ENCODE measurements at regions not wholly inside any gene's neighbourhood (a gene's known extent, or its start where the extent isn't known, plus 50 kb on each side); places are given as distances from the start of the nearest gene placed in this dataset.
"Not testable (repeated sequence)": the region's sequence is repeated elsewhere in the genome, so short reads cannot be mapped to it uniquely, and the experiment has no call there.

DNA sequence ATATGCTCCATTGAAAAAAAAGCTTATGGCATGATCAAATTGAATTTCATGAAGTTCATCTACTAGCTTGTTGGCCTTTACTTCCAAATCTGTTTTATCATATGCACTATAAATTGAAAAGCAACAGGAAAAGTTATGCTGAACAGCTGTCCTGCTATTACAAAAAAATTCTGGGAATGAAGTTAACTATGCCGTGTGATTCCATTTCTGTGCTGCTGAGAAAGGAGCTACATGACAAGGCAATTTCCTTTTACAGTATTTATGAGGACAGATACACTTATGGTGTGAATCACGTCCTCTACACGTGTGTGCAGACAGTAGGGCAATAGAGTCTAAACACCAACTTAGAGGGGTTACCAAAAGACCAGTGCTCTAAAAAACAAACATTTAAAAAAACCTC lies 426.5 kb upstream of the AKR1E2 start:
- H3K27me3 Mint-ChIP-seq = no peaks in the 10 kb centered on the region
- H3K9me3 Mint-ChIP-seq = no peaks in the 10 kb centered on the region
- no peaks in the 10 kb centered on the region for H3K36me3 Mint-ChIP-seq (ENCODE audit: low read depth)
- H3K4me3 Mint-ChIP-seq = no peak overlapping the region
- no peaks in the 10 kb centered on the region for H3K4me1 Mint-ChIP-seq
- H3K27ac Mint-ChIP-seq = no peak overlapping the region
- no peak for ATAC-seq (replicated peaks)

- Mint-ChIP-seq H3K27me3 (no peaks in the 10 kb centered on the region), H3K4me1 (no peaks in the 10 kb centered on the region), H3K27ac (no peak overlapping the region), H3K4me3 (no peak overlapping the region), H3K36me3 (ENCODE audit: low read depth) (no peaks in the 10 kb centered on the region), H3K9me3 (no peaks in the 10 kb centered on the region)
- no peak for ATAC-seq (replicated peaks)
Measured at GRCh38 chr10:4398602-4399001, 427.4 kb upstream of the AKR1E2 start.

GRCh38 chr10:4397337-4397736 lies 428.7 kb upstream of the AKR1E2 start:
- H3K4me3 Mint-ChIP-seq = no peak overlapping the region
- no peaks in the 10 kb centered on the region for H3K27me3 Mint-ChIP-seq
- no peaks in the 10 kb centered on the region for H3K4me1 Mint-ChIP-seq
- no peak for ATAC-seq (replicated peaks)
- no peak overlapping the region for H3K27ac Mint-ChIP-seq
- no peaks in the 10 kb centered on the region for H3K36me3 Mint-ChIP-seq (ENCODE audit: low read depth)
- no peaks in the 10 kb centered on the region for H3K9me3 Mint-ChIP-seq

DNA sequence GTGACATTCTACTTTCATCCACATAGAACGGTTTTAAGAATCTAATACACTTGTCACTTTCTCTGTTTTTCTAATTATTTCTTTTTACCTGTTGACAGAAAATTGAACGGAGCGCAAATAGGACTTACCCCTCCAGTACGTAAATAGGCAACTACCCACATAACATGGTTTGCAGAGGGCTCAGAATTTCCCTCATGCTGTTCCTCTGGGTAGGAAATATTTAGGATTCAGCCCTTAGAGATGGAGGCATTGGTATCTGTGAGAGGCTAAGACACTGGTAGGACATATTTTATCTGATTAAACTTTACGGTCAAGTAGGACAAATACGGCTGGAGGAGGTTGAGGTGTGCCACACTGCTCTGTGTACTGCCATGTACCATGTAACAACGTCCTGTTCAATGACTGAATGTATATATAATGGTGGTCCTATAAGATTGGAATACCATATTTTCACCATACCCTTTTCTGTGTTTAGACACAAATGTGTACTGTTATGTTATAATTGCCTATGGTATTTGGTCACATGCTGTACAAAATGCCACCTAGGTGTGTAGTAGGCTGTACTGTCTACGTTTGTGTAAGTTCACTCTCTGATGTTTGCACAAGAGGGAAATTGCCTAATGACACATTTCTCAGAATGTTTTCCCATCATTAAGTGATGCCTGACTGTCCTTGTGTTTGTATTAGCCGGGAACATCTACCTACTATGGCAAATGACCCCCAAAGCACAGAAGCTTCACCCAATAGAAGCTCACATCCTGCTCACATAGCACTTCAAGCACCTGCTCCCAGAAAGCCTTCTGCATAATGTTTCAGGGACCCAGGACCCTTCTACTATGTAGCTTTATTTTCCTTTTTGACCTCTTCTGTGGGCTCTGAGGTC lies 429.4 kb upstream of the AKR1E2 start:
- ATAC-seq (replicated peaks) = no peak

DNA sequence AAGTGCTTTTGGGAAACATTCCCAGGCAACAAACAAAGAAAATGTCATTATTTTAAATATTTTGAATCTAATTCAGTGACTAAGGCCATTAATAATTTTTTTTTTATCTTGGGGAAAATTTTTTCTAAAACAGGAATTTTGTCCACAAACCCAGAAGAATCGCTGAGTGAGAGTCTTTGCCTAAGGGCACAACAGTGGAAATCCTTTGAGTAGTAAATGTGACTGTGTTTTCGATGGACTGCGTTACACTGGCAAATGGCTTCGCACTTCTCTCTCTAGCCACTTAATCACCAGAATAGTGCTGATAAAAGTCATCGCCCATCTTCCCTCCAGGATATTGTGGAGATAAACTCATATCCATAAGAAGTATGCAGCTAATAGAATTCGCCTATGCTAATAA lies 430.3 kb upstream of the AKR1E2 start:
- no peak overlapping the region for H3K4me3 Mint-ChIP-seq
- no peak overlapping the region for H3K27ac Mint-ChIP-seq
- H3K4me1 Mint-ChIP-seq = no peaks in the 10 kb centered on the region
- no peaks in the 10 kb centered on the region for H3K9me3 Mint-ChIP-seq
- H3K36me3 Mint-ChIP-seq (ENCODE audit: low read depth) = no peaks in the 10 kb centered on the region
- no peak for ATAC-seq (replicated peaks)
- H3K27me3 Mint-ChIP-seq = no peaks in the 10 kb centered on the region

More for the DNA sequence above, 429.4 kb upstream of the AKR1E2 start:
- no peaks in the 10 kb centered on the region for H3K27me3 Mint-ChIP-seq
- H3K27ac Mint-ChIP-seq = no peak overlapping the region
- H3K9me3 Mint-ChIP-seq = no peaks in the 10 kb centered on the region
- no peaks in the 10 kb centered on the region for H3K36me3 Mint-ChIP-seq (ENCODE audit: low read depth)
- H3K4me3 Mint-ChIP-seq = no peak overlapping the region
- no peaks in the 10 kb centered on the region for H3K4me1 Mint-ChIP-seq

DNA sequence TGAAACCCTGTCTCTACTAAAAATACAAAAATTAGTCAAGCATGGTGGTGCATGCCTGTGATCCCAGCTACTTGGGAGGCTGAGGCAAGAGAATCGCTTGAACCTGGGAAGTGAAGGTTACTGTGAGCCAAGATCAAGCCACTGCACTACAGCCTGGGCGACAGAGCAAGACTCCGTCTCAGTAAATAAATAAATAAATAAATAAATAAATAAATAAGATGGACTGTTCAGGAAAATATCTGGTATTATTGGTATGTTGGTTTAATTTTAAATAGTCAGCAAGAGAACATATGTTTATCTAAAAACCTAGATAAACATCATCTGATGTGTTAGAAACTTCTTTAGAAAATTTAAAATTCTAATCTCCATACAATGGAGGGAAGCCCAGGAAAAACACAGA lies 431.6 kb upstream of the AKR1E2 start:
- not testable (repeated sequence) for H3K27me3 Mint-ChIP-seq; ATAC-seq (replicated peaks); H3K4me1 Mint-ChIP-seq; H3K27ac Mint-ChIP-seq; H3K9me3 Mint-ChIP-seq; H3K36me3 Mint-ChIP-seq (ENCODE audit: low read depth); H3K4me3 Mint-ChIP-seq

DNA sequence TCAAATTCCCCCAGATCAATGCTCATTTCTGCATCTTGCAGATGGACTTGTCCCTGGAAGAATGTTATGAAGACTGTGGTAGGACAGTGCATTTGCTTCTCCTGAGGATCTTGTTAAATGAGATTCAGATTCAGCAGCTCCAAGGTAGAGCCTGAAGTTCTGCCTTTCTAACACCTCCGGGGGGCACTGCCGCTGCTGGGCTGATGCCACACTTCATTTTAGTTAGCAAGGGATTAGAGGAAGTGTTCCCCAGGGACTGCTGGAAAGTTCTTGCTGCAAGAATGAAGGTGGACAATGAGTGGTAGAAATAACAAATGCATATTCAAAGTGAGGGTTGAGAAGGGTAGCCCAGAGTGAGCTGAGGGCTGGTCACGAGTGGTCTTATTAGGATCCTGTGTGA lies 434.3 kb upstream of the AKR1E2 start:
- no peak for ATAC-seq (replicated peaks)
- H3K36me3 Mint-ChIP-seq (ENCODE audit: low read depth) = no peaks in the 10 kb centered on the region
- no peaks in the 10 kb centered on the region for H3K4me1 Mint-ChIP-seq
- no peak overlapping the region for H3K27ac Mint-ChIP-seq
- H3K27me3 Mint-ChIP-seq = no peaks in the 10 kb centered on the region
- no peaks in the 10 kb centered on the region for H3K9me3 Mint-ChIP-seq
- H3K4me3 Mint-ChIP-seq = no peak overlapping the region

GRCh38 chr10:4390219-4390618 lies 435.8 kb upstream of the AKR1E2 start:
- Mint-ChIP-seq H3K4me3 (no peak overlapping the region), H3K27ac (no peak overlapping the region), H3K9me3 (no peaks in the 10 kb centered on the region), H3K27me3 (no peaks in the 10 kb centered on the region), H3K36me3 (ENCODE audit: low read depth) (no peaks in the 10 kb centered on the region), H3K4me1 (no peaks in the 10 kb centered on the region)
- no peak for ATAC-seq (replicated peaks)

DNA sequence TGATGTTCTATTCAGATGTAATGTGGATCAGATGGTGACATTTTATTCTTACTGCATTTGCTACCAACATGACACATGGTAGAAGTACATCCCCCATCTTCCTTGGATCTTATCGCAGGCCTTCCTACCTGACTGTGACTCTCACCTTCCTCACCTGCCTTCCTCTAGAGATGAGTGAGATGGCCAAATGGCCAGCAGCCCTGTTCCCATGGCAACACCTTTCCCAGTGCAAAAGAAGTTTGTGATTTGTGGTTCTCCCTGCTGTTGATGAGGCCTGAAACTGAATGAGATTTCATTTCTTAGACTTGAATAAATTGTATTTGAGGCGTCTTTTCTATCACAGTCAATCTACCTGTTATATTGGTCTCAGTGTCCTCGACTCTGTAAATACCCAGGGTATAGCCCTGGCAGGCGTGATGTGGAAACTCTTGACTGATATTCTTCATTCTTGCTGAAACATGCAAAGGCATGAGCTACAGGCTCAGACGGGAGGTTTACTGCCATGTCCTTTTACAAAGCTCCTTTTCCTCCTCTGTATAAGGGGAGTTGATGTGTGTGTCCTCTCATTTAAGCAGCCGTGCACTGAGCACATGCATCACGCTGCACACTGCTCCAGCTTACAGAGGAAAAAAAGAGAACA lies 440.7 kb upstream of the AKR1E2 start:
- Mint-ChIP-seq H3K4me1 (no peaks in the 10 kb centered on the region), H3K27me3 (no peaks in the 10 kb centered on the region), H3K9me3 (no peaks in the 10 kb centered on the region), H3K4me3 (no peak overlapping the region), H3K27ac (no peak overlapping the region), H3K36me3 (ENCODE audit: low read depth) (no peaks in the 10 kb centered on the region)
- no peak for ATAC-seq (replicated peaks)

GRCh38 chr10:4384245-4384644 lies 441.8 kb upstream of the AKR1E2 start:
- no peaks in the 10 kb centered on the region for H3K9me3 Mint-ChIP-seq
- ATAC-seq (replicated peaks) = no peak
- H3K36me3 Mint-ChIP-seq (ENCODE audit: low read depth) = no peaks in the 10 kb centered on the region
- no peaks in the 10 kb centered on the region for H3K27me3 Mint-ChIP-seq
- no peak overlapping the region for H3K27ac Mint-ChIP-seq
- no peaks in the 10 kb centered on the region for H3K4me1 Mint-ChIP-seq
- H3K4me3 Mint-ChIP-seq = no peak overlapping the region

GRCh38 chr10:4383651-4384098 lies 442.3 kb upstream of the AKR1E2 start:
- Mint-ChIP-seq H3K4me3 (no peak overlapping the region), H3K4me1 (no peaks in the 10 kb centered on the region), H3K27ac (no peak overlapping the region), H3K27me3 (no peaks in the 10 kb centered on the region), H3K9me3 (no peaks in the 10 kb centered on the region), H3K36me3 (ENCODE audit: low read depth) (no peaks in the 10 kb centered on the region)
- ATAC-seq (replicated peaks) = no peak

GRCh38 chr10:4382811-4383210 lies 443.2 kb upstream of the AKR1E2 start:
- no peak for ATAC-seq (replicated peaks)
- H3K36me3 Mint-ChIP-seq (ENCODE audit: low read depth) = no peaks in the 10 kb centered on the region

DNA sequence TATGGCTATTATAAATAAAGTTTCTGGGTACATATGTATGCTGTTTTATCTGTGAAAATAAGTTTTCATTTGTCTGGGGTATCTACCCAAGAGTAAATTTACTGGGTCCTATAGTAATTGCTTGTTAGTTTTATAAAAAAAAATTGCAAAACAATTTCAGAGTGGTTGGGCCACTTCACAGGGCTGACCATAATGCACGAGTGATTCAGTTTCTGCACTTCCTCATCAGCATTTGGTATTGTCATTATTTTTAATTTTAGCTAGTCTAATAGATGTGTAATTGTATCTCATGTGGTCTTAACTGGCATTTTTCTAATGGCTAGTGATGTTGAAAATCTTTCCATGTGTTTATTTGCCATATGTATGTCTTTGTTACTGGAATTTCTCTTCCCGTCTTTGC lies 452.4 kb upstream of the AKR1E2 start:
- no peak overlapping the region for H3K27ac Mint-ChIP-seq
- no peaks in the 10 kb centered on the region for H3K36me3 Mint-ChIP-seq (ENCODE audit: low read depth)
- peaks cover 4% of the 10 kb centered on the region for H3K9me3 Mint-ChIP-seq
- ATAC-seq (replicated peaks) = no peak
- H3K4me1 Mint-ChIP-seq = no peaks in the 10 kb centered on the region
- no peaks in the 10 kb centered on the region for H3K27me3 Mint-ChIP-seq
- H3K4me3 Mint-ChIP-seq = no peak overlapping the region

More at GRCh38 chr10:4382811-4383210, 443.2 kb upstream of the AKR1E2 start:
- Mint-ChIP-seq H3K9me3 (no peaks in the 10 kb centered on the region), H3K27ac (no peak overlapping the region), H3K4me1 (no peaks in the 10 kb centered on the region), H3K27me3 (no peaks in the 10 kb centered on the region), H3K4me3 (no peak overlapping the region)

GRCh38 chr10:4373098-4373497 lies 452.9 kb upstream of the AKR1E2 start:
- H3K27ac Mint-ChIP-seq = no peak overlapping the region
- peaks cover 4% of the 10 kb centered on the region for H3K9me3 Mint-ChIP-seq
- no peaks in the 10 kb centered on the region for H3K36me3 Mint-ChIP-seq (ENCODE audit: low read depth)
- H3K4me1 Mint-ChIP-seq = no peaks in the 10 kb centered on the region
- H3K4me3 Mint-ChIP-seq = no peak overlapping the region
- no peaks in the 10 kb centered on the region for H3K27me3 Mint-ChIP-seq
- no peak for ATAC-seq (replicated peaks)

DNA sequence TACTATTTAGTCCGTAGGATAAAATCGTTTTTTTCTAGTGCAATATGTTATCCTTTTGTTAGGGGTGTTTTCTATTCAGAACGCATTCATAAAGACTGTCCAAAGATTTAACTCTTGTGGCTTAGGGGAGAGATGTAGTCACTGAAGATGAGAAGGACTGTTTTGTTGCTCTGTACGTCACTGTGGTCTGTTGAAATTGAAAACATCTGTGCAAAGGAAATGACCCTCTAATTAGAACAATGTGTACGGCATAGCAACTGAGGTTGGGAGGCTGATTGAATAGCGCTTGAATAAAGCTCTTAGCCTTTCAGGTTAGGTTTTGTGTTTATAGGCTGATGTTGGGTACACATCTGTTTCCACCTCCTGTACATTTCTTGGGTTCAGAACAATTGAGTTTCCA lies 453.4 kb upstream of the AKR1E2 start:
- Mint-ChIP-seq H3K27me3 (no peaks in the 10 kb centered on the region), H3K27ac (no peak overlapping the region), H3K4me1 (no peaks in the 10 kb centered on the region), H3K9me3 (peaks cover 4% of the 10 kb centered on the region), H3K4me3 (no peak overlapping the region), H3K36me3 (ENCODE audit: low read depth) (no peaks in the 10 kb centered on the region)
- ATAC-seq (replicated peaks) = no peak

Data from activated T-helper 17 cell treated with anti-CD3 and anti-CD28 coated beads, Interleukin-2, amount 50 U/mL, for 72 hours (primary cell).